Colonic mucosa (tissue), 4 donors: ENCODE measurements at regions not wholly inside any gene's neighbourhood (a gene's known extent, or its start where the extent isn't known, plus 50 kb on each side); places are given as distances from the start of the nearest gene placed in this dataset.
A peak's percentile ranks its signal among the peaks of the same experiment; 100 is the strongest.
"Not testable (repeated sequence)": the region's sequence is repeated elsewhere in the genome, so short reads cannot be mapped to it uniquely, and the experiment has no call there.

ENCODE experiments used
- DNase-seq: peaks from one replicate; pipeline ENCODE4 v3.0.0-alpha.2; 2020
- H3K27ac ChIP-seq: fragments of 200-600 bp; one replicate; pipeline ENCODE4 v1.8.0; 2021
- H3K27me3 ChIP-seq: fragments of 200-600 bp; one replicate; pipeline ENCODE4 v1.8.0; 2021
- H3K36me3 ChIP-seq: fragments of 200-600 bp; one replicate; pipeline ENCODE4 v1.8.0; 2021
- H3K4me1 ChIP-seq: fragments of 200-600 bp; one replicate; pipeline ENCODE4 v1.8.0; 2021; ENCODE audit warnings: mild to moderate bottlenecking
- H3K4me3 ChIP-seq: fragments of 200-600 bp; one replicate; pipeline ENCODE4 v1.8.0; 2021
- H3K9ac ChIP-seq, 2 donors: one replicate each; pipeline ENCODE4 v1.7.0; 2013; ENCODE audit warnings: control low read depth in 2 of 2, low read depth in 2 of 2, low read length in 2 of 2
- H3K9me3 ChIP-seq: fragments of 200-600 bp; one replicate; pipeline ENCODE4 v1.8.0; 2021
- CTCF ChIP-seq: fragments of 200-600 bp; IDR thresholded peaks from one replicate; pipeline ENCODE4 v1.8.0; 2022; ENCODE audit warnings: antibody characterized with exemption, mild to moderate bottlenecking
- intact Hi-C: fragments of 100-400 bp; cut with DNase I; formaldehyde crosslinking; loops from one replicate; pipeline ENCODE4 v1.14.1; 2022
- donor health status: healthy.
- donor health status: DM: no; HTN: no; CAD: no.
- donor health status: DM: no; HTN: no; CAD: no.

GRCh38 chr5:138639326-138639725 lies 64.1 kb upstream of the HSPA9 start:
- Histone ChIP-seq H3K4me3 (no peak overlapping the region), H3K9ac (no peak overlapping the region), H3K9me3 (no peaks in the 10 kb centered on the region), H3K36me3 (no peaks in the 10 kb centered on the region), H3K27me3 (no peaks in the 10 kb centered on the region), H3K4me1 (no peaks in the 10 kb centered on the region), H3K27ac (no peak overlapping the region)
- no peak for DNase-seq
- TF ChIP-seq CTCF, result no peak
- intact Hi-C loops, result no loop called here

- Histone ChIP-seq H3K27me3 (no peaks in the 10 kb centered on the region), H3K4me3 (no peak overlapping the region), H3K9ac (no peak overlapping the region), H3K27ac (no peak overlapping the region), H3K36me3 (no peaks in the 10 kb centered on the region), H3K4me1 (no peaks in the 10 kb centered on the region), H3K9me3 (no peaks in the 10 kb centered on the region)
- DNase-seq, result no peak
- intact Hi-C loops, result no loop called here
- no peak for TF ChIP-seq CTCF
Observed at GRCh38 chr5:138637256-138637655, 62.1 kb upstream of the HSPA9 start.

GRCh38 chr5:138636398-138636944 lies 61.3 kb upstream of the HSPA9 start:
- Histone ChIP-seq H3K9me3 (no peaks in the 10 kb centered on the region), H3K27me3 (no peaks in the 10 kb centered on the region), H3K27ac (no peak overlapping the region), H3K4me3 (no peak overlapping the region), H3K4me1 (no peaks in the 10 kb centered on the region), H3K9ac (no peak overlapping the region), H3K36me3 (no peaks in the 10 kb centered on the region)
- no peak for TF ChIP-seq CTCF
- DNase-seq, result no peak
- intact Hi-C loops, result no loop called here

GRCh38 chr5:138635708-138636107 lies 60.5 kb upstream of the HSPA9 start:
- intact Hi-C loops, result no loop called here
- DNase-seq, result no peak
- H3K36me3 ChIP-seq, result no peaks in the 10 kb centered on the region
- no peak overlapping the region for H3K27ac ChIP-seq
- no peaks in the 10 kb centered on the region for H3K4me1 ChIP-seq
- H3K4me3 ChIP-seq, result no peak overlapping the region
- no peaks in the 10 kb centered on the region for H3K9me3 ChIP-seq
- TF ChIP-seq CTCF, result no peak
- no peaks in the 10 kb centered on the region for H3K27me3 ChIP-seq
- H3K9ac ChIP-seq, result no peak overlapping the region

DNA sequence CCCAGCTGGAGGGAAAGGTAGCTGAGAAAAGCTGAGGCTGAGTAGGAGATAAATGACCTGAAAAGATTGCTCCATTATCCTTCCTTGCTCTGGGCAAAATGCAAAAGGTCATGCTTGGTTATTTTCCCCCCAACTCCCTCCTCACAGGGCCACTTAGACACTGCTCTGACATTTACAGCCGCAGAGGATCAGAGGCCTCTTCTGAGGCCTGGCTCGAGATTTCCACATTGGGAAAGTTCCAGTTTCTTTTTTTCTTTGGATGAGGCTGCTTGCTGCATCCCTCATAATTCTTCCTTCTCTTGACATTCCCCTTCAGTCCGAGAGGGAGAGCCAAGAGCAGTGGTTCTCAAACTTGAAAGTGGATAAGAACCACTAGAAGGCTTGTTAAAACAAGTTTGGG lies 60.1 kb upstream of the HSPA9 start:
- Histone ChIP-seq H3K36me3 (no peaks in the 10 kb centered on the region), H3K9ac (no peak overlapping the region), H3K27me3 (no peaks in the 10 kb centered on the region), H3K4me3 (no peak overlapping the region), H3K27ac (no peak overlapping the region), H3K4me1 (no peaks in the 10 kb centered on the region), H3K9me3 (no peaks in the 10 kb centered on the region)
- intact Hi-C loops, result no loop called here
- peak; percentile 37 for DNase-seq
- no peak for TF ChIP-seq CTCF

GRCh38 chr5:138634804-138635203 lies 59.6 kb upstream of the HSPA9 start:
- H3K36me3 ChIP-seq, H3K9ac ChIP-seq, H3K27ac ChIP-seq, H3K9me3 ChIP-seq, H3K4me1 ChIP-seq, H3K27me3 ChIP-seq, DNase-seq, H3K4me3 ChIP-seq, intact Hi-C loops: not testable (repeated sequence)
